GM15510 (cell line): ENCODE measurements at regions not wholly inside any gene's neighbourhood (a gene's known extent, or its start where the extent isn't known, plus 50 kb on each side); places are given as distances from the start of the nearest gene placed in this dataset.

Experiments
- POLR2A ChIP-seq: IDR thresholded peaks from 3 replicates; pipeline ENCODE4 v1.6.1; 2011; ENCODE audit warnings: borderline replicate concordance; ENCODE audit not compliant: insufficient read length; ENCODE audit errors: extremely low read depth

- TF ChIP-seq POLR2A: no peak
These were observed 703.9 kb upstream of the ID2 start for GRCh38 chr2:7977981-7978380.

- TF ChIP-seq POLR2A: no peak
These were observed 699.8 kb upstream of the ID2 start for GRCh38 chr2:7982054-7982453.

- no peak for TF ChIP-seq POLR2A
These were observed 698.4 kb upstream of the ID2 start for GRCh38 chr2:7983451-7983850.

GRCh38 chr2:7983912-7984311 lies 697.9 kb upstream of the ID2 start:
- TF ChIP-seq POLR2A: no peak

- TF ChIP-seq POLR2A: no peak
These were observed 697.0 kb upstream of the ID2 start for GRCh38 chr2:7984693-7985353.

GRCh38 chr2:7986431-7986830 lies 695.4 kb upstream of the ID2 start:
- TF ChIP-seq POLR2A: no peak

GRCh38 chr2:7987992-7988391 lies 693.9 kb upstream of the ID2 start:
- TF ChIP-seq POLR2A: no peak

GRCh38 chr2:7988440-7988839 lies 693.4 kb upstream of the ID2 start:
- no peak for TF ChIP-seq POLR2A

GRCh38 chr2:7989823-7990222 lies 692.0 kb upstream of the ID2 start:
- no peak for TF ChIP-seq POLR2A

- no peak for TF ChIP-seq POLR2A
These were observed 688.9 kb upstream of the ID2 start for GRCh38 chr2:7992612-7993602.

GRCh38 chr2:7994397-7994951 lies 687.4 kb upstream of the ID2 start:
- no peak for TF ChIP-seq POLR2A

- no peak for TF ChIP-seq POLR2A
These were observed 684.6 kb upstream of the ID2 start for GRCh38 chr2:7997279-7997678.

- no peak for TF ChIP-seq POLR2A
These were observed 682.0 kb upstream of the ID2 start for GRCh38 chr2:7999683-8000476.

- no peak for TF ChIP-seq POLR2A
These were observed 681.0 kb upstream of the ID2 start for GRCh38 chr2:8000870-8001269.
